Common myeloid progenitor, CD34-positive (primary cell): ENCODE measurements at regions not wholly inside any gene's neighbourhood (a gene's known extent, or its start where the extent isn't known, plus 50 kb on each side); places are given as distances from the start of the nearest gene placed in this dataset.

ENCODE experiments used
- CTCF ChIA-PET: fragments of 350-600 bp; sonication (Branson Sonifier 250); formaldehyde crosslinking; loops from one replicate; lab custom pipeline; 2021; ENCODE audit warnings: antibody characterized with exemption; lab: Charles Lee
- POLR2A ChIA-PET: fragments of 350-600 bp; sonication (Branson Sonifier 250); formaldehyde crosslinking; loops from one replicate; lab custom pipeline; 2021; ENCODE audit warnings: antibody characterized with exemption; lab: Charles Lee
- DNase-seq, 3 donors: peaks; one replicate each; pipeline versions ENCODE4 v3.0.0 to v3.0.0-alpha.2; 2013
- H3K27ac ChIP-seq, 2 experiments: 1 replicate in 1 of 2; 2 replicates in 1 of 2; pipeline ENCODE4 v1.7.0; 2013; ENCODE audit warnings: inconsistent platforms in 2 of 2, low read length in 2 of 2, mild to moderate bottlenecking in 2 of 2, low read depth in 1 of 2, moderate library complexity in 1 of 2; ENCODE audit not compliant: severe bottlenecking in 2 of 2, insufficient read depth in 1 of 2, poor library complexity in 1 of 2
- H3K27me3 ChIP-seq, 5 experiments: replicated peaks in 2 of 5; 1 replicate in 3 of 5; 2 replicates in 2 of 5; pipeline versions ENCODE4 v1.6.1 to v1.7.0; 2013; ENCODE audit warnings: low read length in 4 of 5, mild to moderate bottlenecking in 2 of 5, moderate library complexity in 2 of 5, inconsistent platforms in 1 of 5; ENCODE audit not compliant: insufficient read depth in 5 of 5, control insufficient read depth in 4 of 5
- H3K36me3 ChIP-seq, 4 experiments: 1 replicate in 2 of 4; 2 replicates in 2 of 4; pipeline versions ENCODE4 v1.6.1 to v1.7.0; 2013; ENCODE audit warnings: low read length in 3 of 4, control low read depth in 1 of 4, mild to moderate bottlenecking in 1 of 4; ENCODE audit not compliant: control insufficient read depth in 4 of 4, insufficient read depth in 4 of 4
- H3K4me1 ChIP-seq, 4 experiments: 1 replicate in 3 of 4; 2 replicates in 1 of 4; pipeline versions ENCODE4 v1.6.1 to v1.7.1; 2013; ENCODE audit warnings: low read length in 3 of 4, mild to moderate bottlenecking in 3 of 4, control low read depth in 1 of 4, inconsistent platforms in 1 of 4, moderate library complexity in 1 of 4; ENCODE audit not compliant: control insufficient read depth in 4 of 4, insufficient read depth in 4 of 4; ENCODE audit errors: control extremely low read depth in 1 of 4
- H3K4me3 ChIP-seq, 7 experiments: 1 replicate in 4 of 7; 2 replicates in 3 of 7; pipeline versions ENCODE4 v1.5.1 to v1.7.0; 2013; ENCODE audit warnings: mild to moderate bottlenecking in 7 of 7, low read length in 6 of 7, moderate library complexity in 6 of 7, inconsistent platforms in 2 of 7, low read depth in 2 of 7, control low read depth in 1 of 7; ENCODE audit not compliant: insufficient read depth in 4 of 7, control insufficient read depth in 1 of 7; ENCODE audit errors: extremely low read depth in 1 of 7
- H3K9me3 ChIP-seq, 5 experiments: 1 replicate in 4 of 5; 2 replicates in 1 of 5; pipeline versions ENCODE4 v1.6.1 to v1.7.1; 2013; ENCODE audit warnings: low read length in 4 of 5, mild to moderate bottlenecking in 2 of 5, inconsistent platforms in 1 of 5, low read depth in 1 of 5, moderate library complexity in 1 of 5; ENCODE audit not compliant: control insufficient read depth in 4 of 5, insufficient read depth in 2 of 5; ENCODE audit errors: control extremely low read depth in 1 of 5
- WGBS: methylation state at CpG from one replicate; pipeline ENCODE4 v1.1.5; 2013; ENCODE audit not compliant: insufficient coverage; 5-methylcytosine and 5-hydroxymethylcytosine counted together

GRCh38 chr2:196316050-196316430 is 144.7 kb upstream of the STK17B start:
- Histone ChIP-seq H3K36me3 (no peaks in the 10 kb centered on the region), H3K9me3 (no peaks in the 10 kb centered on the region), H3K27ac (no peak overlapping the region), H3K27me3 (peaks cover 0 to 2% (median 0%) of the 10 kb centered on the region in 5 experiments), H3K4me1 (no peaks in the 10 kb centered on the region), H3K4me3 (no peak overlapping the region)
- POLR2A ChIA-PET: no interaction called here
- CTCF ChIA-PET: interaction anchor here (1.2 kb wide), 1 partner anchor 19 kb away, joined by 4 read pairs; no protein-coding TSS in a partner anchor
- DNase-seq: no peak
- WGBS: no CpG with 5 or more reads among the region's 4 CpGs

GRCh38 chr2:196318517-196319377 is 147.4 kb upstream of the STK17B start:
- ChIA-PET CTCF (interaction anchor here (1.1 to 1.7 kb wide), 3 partner anchors 14 to 242 kb away, joined by 3 to 4 read pairs (median 4); no protein-coding TSS in a partner anchor), POLR2A (no interaction called here)
- no peak for DNase-seq
- Histone ChIP-seq H3K4me1 (no peaks in the 10 kb centered on the region), H3K36me3 (no peaks in the 10 kb centered on the region), H3K9me3 (no peaks in the 10 kb centered on the region), H3K27ac (no peak overlapping the region), H3K4me3 (no peak overlapping the region), H3K27me3 (peaks cover 0 to 2% (median 0%) of the 10 kb centered on the region in 5 experiments)
- WGBS: 97% methylated on average over 21 of the region's 24 CpGs

GRCh38 chr2:196322973-196323810 is 151.8 kb upstream of the STK17B start:
- Histone ChIP-seq H3K27ac (no peak overlapping the region), H3K4me1 (peaks cover 0 to 4% (median 1%) of the 10 kb centered on the region in 4 experiments), H3K36me3 (no peaks in the 10 kb centered on the region), H3K4me3 (no peak overlapping the region), H3K27me3 (peaks cover 0 to 2% (median 0%) of the 10 kb centered on the region in 5 experiments), H3K9me3 (no peaks in the 10 kb centered on the region)
- DNase-seq: no peak
- ChIA-PET POLR2A (interaction anchor here (0.7 kb wide), 1 partner anchor 1407 kb away, joined by 4 read pairs; no protein-coding TSS in a partner anchor), CTCF (interaction anchor here (1.0 to 1.5 kb wide), 3 partner anchors 12 to 21 kb away, joined by 3 to 5 read pairs (median 3); no protein-coding TSS in a partner anchor)
- WGBS: no CpG with 5 or more reads among the region's 4 CpGs

- 89% methylated on average over 1 of the region's 2 CpGs for WGBS
- no peak for DNase-seq
- Histone ChIP-seq H3K36me3 (no peaks in the 10 kb centered on the region), H3K27me3 (peaks cover 0 to 2% (median 0%) of the 10 kb centered on the region in 5 experiments), H3K4me1 (peaks cover 0 to 7% (median 2%) of the 10 kb centered on the region in 4 experiments), H3K27ac (no peak overlapping the region), H3K9me3 (no peaks in the 10 kb centered on the region), H3K4me3 (no peak overlapping the region)
- POLR2A ChIA-PET: no interaction called here
- CTCF ChIA-PET: interaction anchor here (1.0 to 1.5 kb wide), 2 partner anchors 14 to 22 kb away, joined by 3 to 5 read pairs; no protein-coding TSS in a partner anchor
Measured at GRCh38 chr2:196324211-196324610, 152.8 kb upstream of the STK17B start.

- Histone ChIP-seq H3K27me3 (no peaks in the 10 kb centered on the region), H3K4me1 (peaks cover 0 to 7% (median 2%) of the 10 kb centered on the region in 4 experiments), H3K36me3 (no peaks in the 10 kb centered on the region), H3K9me3 (no peaks in the 10 kb centered on the region), H3K27ac (no peak overlapping the region), H3K4me3 (no peak overlapping the region)
- DNase-seq: peak in 2 of 3 donors; percentile 19 to 43
- ChIA-PET CTCF (interaction anchor here (0.6 to 1.1 kb wide), 3 partner anchors 9 to 430 kb away, joined by 3 to 5 read pairs (median 4); no protein-coding TSS in a partner anchor), POLR2A (no interaction called here)
- 11% methylated on average over 1 of the region's 3 CpGs for WGBS
Measured at GRCh38 chr2:196328088-196328680, 156.8 kb upstream of the STK17B start.

- POLR2A ChIA-PET: no interaction called here
- CTCF ChIA-PET: interaction anchor here (1.2 kb wide), 1 partner anchor 253 kb away, joined by 4 read pairs; no protein-coding TSS in a partner anchor
- peaks cover 0 to 7% (median 2%) of the 10 kb centered on the region in 4 experiments for H3K4me1 ChIP-seq
- H3K4me3 ChIP-seq: no peak overlapping the region
- WGBS: 78% methylated on average over 1 of the region's 2 CpGs
- no peaks in the 10 kb centered on the region for H3K36me3 ChIP-seq
- H3K9me3 ChIP-seq: no peaks in the 10 kb centered on the region
- no peak overlapping the region for H3K27ac ChIP-seq
- no peaks in the 10 kb centered on the region for H3K27me3 ChIP-seq
- DNase-seq: no peak
Measured at GRCh38 chr2:196329959-196330358, 158.6 kb upstream of the STK17B start.
